ENCODE measurements at regions not wholly inside any gene's neighbourhood (a gene's known extent, or its start where the extent isn't known, plus 50 kb on each side); places are given as distances from the start of the nearest gene placed in this dataset.

DNA sequence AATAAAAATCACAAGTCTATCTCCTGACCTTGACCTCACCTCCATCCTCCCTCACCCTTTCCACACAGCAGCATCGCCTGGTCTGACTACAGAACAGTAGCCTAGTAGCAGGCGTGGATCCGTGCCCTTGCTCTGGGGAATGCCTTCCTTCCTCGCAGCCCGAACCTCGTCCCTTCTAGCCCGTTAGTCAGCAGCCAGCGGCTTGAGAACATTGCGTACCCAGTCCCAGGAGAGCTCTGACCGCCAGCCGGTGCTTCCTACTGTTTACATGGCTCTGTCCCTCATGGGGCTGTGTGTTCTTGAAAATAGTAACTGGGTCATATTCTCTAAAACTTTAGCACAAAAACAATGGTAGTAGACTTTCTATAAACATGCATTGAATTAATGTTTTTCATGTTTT lies 682.7 kb upstream of the IGFBP3 start:
- no peak for TF ChIP-seq EZH2phosphoT487 (IDR thresholded peaks at IDR 0.05)
- TF ChIP-seq, protein P1, sequence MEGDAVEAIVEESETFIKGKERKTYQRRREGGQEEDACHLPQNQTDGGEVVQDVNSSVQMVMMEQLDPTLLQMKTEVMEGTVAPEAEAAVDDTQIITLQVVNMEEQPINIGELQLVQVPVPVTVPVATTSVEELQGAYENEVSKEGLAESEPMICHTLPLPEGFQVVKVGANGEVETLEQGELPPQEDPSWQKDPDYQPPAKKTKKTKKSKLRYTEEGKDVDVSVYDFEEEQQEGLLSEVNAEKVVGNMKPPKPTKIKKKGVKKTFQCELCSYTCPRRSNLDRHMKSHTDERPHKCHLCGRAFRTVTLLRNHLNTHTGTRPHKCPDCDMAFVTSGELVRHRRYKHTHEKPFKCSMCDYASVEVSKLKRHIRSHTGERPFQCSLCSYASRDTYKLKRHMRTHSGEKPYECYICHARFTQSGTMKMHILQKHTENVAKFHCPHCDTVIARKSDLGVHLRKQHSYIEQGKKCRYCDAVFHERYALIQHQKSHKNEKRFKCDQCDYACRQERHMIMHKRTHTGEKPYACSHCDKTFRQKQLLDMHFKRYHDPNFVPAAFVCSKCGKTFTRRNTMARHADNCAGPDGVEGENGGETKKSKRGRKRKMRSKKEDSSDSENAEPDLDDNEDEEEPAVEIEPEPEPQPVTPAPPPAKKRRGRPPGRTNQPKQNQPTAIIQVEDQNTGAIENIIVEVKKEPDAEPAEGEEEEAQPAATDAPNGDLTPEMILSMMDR (IDR thresholded peaks at IDR 0.05): no peak
